GM19351 (cell line): ENCODE measurements at regions not wholly inside any gene's neighbourhood (a gene's known extent, or its start where the extent isn't known, plus 50 kb on each side); places are given as distances from the start of the nearest gene placed in this dataset.
"Not testable (repeated sequence)": the region's sequence is repeated elsewhere in the genome, so short reads cannot be mapped to it uniquely, and the experiment has no call there.

Source experiments
- ATAC-seq: cut with Tn5 transposase; IDR thresholded peaks from one replicate; pipeline ENCODE4 v1.9.1; 2021; ENCODE audit warnings: mild to moderate bottlenecking, moderate library complexity; ENCODE audit not compliant: unreplicated experiment

DNA sequence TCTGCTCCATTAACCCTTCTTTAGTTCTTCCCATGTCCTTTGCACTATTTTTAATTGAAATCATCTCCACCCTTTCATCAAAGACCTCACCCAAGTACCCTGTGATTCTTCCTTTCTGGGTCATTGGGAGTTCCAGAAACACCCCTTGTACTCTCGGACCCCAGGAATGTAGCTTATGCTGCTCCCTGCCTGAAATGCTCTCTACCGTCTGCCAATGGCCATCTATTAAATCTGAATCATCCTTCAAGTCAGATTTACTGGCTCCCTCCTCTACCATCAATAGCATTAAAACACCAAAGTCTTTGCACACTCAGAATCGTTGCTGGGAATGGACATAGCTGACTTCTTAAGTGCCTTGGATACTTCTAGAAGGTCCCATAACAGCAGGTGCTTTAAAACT is 73.2 kb upstream of the GADD45A start:
- ATAC-seq, result no peak

DNA sequence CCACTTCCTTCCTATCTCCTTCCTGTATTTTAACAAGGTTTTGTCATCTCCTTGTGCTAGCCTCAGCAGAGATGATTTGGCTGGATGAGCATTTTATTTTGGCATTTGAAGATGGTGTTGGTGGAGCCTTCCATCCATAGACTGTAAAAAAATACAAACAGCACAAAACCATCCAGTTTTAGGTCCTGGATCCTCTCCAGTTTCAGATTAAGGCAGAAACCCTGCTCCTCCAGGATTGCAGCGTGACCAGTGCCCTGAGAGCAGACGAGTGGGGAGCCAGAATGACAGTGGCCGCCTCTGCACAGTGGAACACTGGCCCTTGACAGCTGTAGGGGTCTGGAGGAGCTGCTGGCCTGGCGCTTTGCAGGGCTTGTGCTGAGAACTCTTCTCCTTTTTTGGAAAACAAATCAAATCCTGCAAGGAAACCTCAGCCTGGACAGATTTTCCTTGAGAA is 72.2 kb upstream of the GADD45A start:
- no peak for ATAC-seq

DNA sequence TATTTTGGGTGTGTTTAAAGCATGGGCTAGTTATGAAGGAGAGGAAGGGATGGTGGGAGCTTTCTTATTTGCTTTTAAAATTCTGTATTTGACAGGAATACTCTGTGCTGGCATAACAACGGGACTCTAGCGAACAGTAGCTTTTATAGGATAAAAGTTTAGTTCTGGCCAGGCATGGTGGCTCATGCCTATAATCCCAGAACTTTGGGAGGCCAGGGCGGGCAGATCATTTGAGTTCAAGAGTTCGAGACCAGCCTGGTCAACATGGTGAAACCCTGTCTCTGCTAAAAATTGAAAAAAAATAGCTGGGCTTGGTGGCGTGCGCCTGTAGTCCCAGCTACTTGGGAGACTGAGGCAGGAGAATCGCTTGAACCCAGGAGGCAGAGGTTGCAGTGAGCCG is 71.5 kb upstream of the GADD45A start:
- not testable (repeated sequence) for ATAC-seq

DNA sequence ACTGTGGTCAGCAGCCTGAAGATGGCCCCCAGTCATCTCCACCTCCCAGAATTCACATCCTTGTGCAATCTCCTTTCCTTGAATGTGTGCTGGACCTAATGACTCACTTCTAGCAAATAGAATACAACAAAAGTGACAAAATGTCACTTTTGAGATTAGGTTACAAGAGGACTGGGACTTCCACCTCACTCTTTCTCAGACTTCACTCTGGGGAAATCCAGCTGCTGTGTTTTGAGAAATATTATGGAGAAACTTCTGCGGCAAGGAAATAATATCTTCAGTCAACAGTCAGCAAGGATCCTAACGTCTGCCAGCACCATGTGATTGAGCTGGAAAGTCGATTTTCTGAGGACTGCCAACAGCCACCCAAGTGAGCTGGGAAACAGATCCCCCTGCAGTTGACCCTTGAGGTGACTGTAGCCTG is 70.5 kb upstream of the GADD45A start:
- ATAC-seq, result no peak

DNA sequence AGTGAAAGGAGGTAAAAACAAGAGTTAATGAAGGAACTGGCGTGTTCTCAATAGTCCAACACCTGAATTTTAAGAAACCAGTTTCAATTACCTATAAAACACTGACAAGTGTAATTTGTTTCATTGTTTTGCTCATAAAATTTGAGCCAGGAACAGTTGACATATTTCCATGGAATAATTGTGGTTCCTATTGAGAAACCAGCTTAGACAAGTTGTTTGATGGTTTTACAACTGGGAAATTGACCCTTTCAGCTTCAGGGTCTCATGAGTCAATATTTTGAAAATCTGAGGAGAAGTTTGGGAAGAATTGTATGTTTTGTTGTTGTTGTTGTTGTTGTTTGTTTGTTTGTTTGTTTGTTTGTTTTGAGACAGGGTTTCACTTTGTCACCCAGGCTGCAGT is 69.1 kb upstream of the GADD45A start:
- ATAC-seq, result no peak

DNA sequence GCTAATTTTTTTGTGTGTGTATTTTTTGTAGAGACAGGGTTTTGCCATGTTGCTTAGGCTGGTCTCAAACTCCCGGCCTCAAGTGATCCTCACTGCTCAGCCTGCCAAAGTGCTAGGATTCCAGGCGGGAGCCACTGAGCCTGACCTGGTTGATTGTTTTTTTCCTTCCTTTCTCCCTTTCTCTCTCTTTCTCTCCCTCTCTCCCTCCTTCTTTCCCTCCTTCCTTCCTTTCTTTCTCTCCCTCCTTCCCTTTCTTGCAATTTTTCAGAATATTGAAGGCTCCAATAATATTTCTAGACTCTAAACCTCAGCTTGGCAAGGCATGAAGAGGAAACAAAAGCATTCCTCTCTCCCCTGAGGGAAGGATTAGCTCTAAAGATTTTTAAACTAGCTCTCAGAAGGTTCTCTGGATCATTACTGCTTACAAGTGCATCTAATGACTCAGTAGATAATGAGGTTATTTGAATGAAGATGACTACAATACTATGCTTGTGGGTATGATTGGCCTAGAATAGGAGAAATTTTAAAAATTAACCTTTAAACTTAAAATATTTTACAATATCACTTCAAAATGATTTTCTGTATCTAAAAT is 68.5 kb upstream of the GADD45A start:
- ATAC-seq, result no peak

DNA sequence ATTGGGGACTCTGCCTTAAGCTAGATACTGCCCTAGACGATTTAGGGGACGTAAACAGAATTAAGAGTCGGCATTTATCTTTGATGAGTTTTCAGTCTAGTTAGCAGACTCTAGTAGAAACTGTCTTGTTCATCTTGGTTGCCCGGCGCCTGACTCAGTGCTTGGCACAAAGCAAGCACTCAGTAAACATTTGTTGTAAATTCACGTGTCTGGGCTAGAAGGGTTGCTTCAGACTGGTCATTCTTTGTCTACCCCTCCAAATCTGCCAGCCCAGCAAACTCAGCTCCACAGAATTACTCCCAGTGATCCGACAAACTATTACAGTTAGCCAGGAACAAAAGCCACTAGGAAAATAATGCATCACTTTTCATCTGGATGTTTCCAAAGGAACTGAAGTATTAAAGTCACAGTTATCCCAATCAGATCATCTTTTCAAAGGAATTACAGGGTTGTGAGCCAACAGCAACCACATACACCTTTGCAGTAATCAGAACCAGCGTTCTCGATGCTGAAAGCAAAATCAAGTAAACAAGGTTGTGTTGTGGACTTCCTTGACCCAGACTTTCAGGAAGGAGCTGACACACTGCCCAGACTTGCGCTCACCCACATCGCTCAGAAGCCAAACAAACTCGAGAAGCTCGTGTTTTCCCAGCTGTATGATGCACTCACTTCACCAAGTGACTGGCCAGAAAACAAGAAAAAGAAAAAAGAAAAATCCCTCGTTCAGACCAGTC is 66.5 kb upstream of the GADD45A start:
- ATAC-seq, result no peak

DNA sequence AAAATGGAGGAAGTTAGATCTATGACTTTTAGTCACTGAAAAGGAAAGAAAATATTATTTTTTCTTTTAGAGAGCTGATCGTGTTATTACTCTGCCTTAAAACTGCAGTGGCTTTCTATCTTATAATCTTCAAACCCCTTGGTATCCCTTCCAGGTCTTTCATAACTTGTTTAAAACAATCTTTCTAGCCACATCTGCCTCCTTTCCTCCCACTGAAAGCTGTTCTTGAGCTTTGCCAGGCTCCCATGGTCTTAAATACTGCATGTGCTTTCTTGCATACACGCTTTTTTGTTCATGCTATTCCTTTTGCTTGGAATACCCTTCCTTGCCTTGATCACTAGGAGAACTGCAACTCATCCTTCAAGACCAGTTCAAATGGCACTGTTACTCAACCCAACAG is 65.9 kb upstream of the GADD45A start:
- ATAC-seq, result no peak

DNA sequence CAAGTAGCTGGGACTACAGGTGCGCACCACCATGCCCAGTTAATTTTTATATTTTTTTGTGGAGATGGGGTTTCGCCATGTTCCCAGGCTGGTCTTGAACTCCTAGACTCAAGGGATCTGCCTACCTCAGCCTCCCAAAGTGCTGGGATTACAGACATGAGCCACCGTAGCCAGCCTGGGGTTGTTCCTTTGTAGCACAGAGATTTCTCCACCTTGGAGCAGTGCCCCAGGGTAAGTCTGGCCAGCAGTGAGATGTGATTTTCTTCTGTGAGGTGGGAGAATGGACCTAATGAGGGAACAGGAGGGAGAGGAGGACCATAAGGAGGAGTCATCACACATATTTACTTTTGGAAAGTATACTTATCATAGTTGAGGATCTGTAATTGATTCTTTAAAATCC is 61.1 kb upstream of the GADD45A start:
- ATAC-seq, result no peak

DNA sequence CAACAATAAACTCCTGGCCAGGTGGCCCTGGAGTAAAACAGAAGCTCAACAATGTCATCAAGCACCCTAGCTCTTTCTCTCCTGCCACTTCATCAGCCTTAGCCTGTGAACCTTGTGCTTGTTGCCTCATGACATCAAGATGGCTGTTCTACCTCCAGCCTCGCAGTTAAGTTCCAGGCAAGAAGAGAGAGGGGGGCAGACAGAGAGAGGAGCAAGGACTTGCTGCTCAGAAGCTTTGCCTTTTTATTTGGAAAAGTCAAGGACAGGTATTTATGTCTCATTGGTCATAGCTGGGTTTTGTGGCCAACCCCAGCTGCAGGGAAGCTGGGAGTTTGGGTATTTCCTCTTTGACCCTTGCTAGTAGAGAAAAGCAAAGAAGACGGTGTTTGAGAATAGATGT is 60.3 kb upstream of the GADD45A start:
- no peak for ATAC-seq

DNA sequence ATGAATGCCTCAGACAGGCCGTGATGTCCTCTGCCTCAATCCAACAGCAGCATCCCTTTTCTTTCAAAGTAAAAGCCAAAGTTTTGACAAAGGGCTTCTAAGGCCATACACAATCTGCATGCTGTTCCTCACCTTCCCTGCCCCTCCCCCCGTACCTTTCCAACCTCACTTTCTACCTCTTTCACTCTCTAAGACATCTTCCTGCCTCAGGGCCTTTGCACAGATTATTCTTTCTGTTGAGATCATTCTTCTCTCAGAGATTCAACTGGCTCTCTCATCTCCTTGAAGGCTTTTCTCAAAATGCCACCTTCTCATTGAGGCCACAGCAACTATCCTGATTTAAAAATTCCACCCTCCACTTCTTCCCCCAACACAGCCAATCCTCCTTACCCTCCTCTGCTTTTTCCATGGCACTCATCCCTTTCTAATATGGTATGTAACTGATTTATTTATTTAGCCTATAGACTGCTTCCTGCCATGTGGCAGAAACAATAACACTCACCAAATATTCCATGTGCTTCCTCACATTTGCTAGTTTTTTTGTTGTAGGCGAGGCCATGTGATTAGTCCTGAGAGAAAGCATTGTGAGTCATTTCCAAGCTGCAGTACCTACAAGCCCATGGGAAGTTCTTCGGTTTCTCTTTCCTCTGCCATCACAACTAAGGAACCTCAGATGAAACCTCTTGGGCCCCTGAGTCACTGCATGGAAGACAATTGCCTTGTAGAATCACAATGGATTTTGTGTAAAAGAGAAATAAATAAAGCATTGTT is 58.7 kb upstream of the GADD45A start:
- no peak for ATAC-seq

DNA sequence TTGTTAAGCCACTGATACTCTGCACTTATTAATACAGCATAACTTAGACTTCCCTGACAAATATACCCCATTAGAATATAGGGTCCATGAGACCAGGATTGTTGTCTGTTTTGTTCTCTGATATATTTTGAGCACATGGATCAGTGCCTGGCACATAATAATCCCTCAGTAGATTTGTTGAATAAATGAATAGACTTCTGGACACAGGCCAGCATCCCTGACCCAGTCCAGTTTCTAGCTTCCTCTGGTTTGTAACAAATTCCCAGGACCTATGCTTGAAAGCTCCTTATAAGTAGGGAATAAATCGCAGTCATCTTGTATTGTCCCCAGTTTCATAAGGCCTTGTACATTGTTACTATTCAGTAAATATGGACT is 58.2 kb upstream of the GADD45A start:
- no peak for ATAC-seq

DNA sequence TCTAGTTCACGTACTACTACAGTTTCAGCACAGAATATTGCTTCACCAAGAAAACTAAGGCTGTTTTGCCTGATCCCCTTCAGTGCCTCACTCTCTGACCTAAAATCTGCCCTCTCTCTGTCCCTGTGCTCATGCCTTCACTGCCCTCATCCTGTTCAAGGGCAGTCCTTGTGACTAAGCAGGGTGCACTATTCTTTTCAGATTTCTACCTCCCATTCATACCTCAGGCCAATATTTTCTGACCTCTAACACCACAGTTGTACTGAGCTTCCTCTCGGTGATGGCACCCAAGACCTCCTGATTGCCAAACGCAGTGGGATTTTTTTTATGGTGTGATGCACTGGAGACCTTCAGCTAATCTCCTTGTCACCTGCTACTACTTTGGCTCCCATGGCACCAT is 57.7 kb upstream of the GADD45A start:
- no peak for ATAC-seq

DNA sequence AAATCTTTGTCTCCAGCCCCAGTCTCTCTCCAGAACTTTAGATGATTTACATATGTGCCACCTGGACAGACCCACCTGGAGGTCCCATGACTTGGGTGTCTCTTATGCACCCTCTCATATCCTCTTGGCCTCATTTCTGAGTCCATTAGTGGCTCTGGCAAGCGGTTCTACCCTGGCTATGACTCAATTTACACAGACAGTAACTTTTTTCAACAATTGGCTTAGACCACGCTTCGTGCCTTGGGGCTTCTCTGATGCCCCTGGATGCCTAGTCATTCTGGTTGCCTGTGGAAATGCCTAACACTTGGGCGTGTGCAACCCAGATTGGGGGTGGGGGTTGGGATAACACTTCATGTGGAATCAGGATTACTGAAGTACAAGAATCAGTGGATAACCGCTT is 57.1 kb upstream of the GADD45A start:
- ATAC-seq, result no peak

DNA sequence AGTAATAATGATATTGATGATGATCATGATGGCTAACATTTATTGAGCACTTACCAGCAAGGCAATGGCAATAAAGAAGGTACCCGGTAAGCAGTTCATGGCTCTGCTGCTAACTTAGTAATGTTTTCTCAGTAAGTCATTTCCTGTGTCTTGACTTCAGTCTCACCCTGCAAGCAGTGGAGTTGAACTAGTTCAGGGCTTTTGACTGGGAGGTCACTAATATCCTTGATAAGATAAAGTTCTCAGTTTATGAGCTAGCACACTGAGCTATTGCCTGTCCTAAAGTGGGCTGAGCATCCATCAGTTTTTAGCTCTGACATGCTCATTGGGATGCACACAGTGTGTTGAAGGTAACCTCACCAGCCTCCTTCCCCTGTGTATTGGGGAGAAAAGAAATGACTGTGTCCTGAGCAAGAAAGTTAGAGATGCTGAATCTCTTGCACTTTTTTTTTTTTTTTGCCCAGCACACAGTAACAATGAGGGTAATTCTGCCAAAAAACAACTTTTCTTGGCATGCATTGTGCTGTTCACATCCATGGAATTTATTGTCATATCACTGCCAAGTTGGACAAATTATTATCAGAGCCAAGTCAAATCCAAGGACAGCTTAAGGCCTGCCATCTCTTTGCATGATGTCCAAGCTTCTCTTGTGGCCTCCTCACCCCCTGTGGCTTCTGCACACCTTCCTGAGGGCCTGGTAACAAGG is 55.5 kb upstream of the GADD45A start:
- peak; percentile 61 for ATAC-seq

DNA sequence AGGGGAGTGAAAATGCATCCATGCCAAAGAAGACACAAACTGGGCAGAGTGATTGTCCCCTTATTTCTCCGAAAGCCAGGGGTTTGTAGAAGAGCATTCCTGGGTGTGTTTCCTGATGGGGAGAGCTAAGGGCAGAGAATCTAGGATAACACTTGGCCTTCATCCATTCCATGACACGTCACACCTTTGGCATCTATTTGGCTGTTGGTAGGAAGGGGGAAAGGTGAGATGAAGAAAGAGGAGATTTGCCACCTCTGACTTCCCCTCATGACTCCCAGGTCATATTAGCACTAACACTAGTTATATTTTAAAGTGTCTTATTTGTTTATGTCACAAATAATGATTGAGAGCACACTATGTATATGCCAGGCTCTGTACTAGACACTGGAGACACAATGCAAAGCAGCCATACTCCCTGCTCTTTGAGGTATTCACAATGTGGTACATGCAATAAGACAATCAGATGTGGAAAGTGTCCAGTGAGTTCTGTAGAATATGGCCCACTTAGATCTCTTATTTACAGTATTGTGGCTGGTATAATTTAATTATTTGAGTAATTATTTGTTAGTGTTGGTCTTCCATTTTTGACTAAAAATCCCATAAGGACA is 54.5 kb upstream of the GADD45A start:
- no peak for ATAC-seq

DNA sequence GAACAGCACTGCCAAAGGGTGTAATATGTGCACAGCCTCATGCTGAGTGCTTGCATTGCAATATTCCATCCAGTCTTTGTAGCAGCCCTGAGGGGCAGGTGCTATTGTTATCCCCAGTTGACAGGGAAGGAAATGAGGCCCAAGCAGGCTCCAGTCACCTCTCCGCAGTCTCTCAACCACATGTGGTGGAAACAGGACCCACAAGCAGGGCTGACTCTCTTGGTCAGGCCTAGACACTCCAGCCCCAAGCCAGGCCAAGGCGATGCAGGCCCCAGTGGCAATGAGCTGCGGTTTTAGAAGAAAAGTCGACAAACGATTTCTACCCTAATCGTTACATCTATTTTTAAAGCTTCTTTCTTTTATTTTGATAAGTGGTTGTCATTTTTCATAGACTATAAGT is 52.6 kb upstream of the GADD45A start:
- no peak for ATAC-seq

DNA sequence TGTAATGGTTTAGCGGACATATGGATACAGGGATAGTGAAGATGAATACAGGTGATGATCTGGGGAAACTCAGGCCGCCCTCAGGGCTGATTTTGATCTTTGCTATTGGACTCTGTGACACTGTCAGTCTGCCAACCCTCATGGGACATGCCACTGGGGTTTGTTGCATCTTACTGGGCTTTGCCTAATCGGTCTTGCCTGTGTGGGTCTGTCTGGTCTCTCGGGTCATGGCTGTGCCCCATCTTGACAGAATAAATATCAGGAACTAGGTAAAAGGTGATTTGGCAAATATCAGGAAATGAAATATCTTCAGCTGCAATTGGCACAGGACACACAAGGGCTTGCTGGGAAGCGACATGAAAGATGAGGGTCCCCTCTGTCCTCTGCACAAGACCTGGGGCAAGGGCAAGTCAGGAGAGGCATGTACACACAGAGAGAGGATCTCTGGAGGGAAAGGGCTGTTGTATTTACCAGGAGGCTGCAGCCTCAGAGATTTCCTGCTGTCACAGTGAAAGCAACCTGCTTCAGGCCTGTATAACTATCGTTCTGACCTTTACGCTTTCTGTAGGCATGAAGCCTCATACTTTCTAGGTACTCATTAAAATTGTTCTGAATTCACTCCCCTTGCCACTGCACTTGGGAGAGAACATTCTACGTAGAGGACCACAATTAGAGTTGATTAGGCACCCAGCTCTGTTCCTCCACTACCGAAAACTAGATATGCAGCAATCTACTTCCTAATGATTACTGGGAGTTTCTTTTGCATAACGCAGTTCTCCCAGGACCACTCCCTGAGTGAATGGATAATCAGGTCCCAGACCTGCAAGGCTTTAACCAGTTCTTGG is 52.0 kb upstream of the GADD45A start:
- no peak for ATAC-seq

DNA sequence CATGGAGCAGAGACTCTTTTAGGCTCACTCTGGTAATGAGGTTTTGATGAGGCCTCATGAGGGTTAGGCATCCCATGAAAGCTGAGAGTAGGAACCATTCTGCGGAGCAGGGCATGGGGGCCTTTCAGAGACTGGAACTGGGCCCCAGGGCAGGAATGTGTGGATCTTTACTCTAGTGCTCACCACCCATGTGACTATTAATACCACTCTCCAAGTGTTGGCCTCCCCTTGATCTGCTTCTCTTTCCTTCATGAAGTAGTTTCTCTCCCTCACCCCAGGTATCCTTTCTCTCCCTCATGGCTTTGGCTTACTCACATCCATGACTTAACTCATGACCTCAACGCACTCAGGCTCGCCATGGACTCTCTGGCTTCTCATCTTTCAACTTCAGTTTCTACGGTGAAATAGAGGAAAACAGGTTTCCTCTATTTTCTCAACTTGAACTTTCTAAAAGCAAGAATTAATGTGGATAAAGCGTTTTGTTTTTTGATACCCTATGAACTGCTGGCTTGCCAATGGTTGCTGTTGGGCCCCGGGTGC is 50.5 kb upstream of the GADD45A start:
- no peak for ATAC-seq
